Body of pancreas (tissue), 4 donors: ENCODE measurements at regions not wholly inside any gene's neighbourhood (a gene's known extent, or its start where the extent isn't known, plus 50 kb on each side); places are given as distances from the start of the nearest gene placed in this dataset.

Experiments
- CTCF ChIP-seq, 7 experiments: fragments of 450-650 bp in 4 of 7; fragments of 200-600 bp in 3 of 7; sonication (generic) in 3 of 7; IDR thresholded peaks; one replicate each; pipeline ENCODE4 v1.5.1; 2016 to 2019; ENCODE audit warnings: antibody characterized with exemption in 7 of 7
- POLR2A ChIP-seq, 3 donors: fragments of 450-650 bp; IDR thresholded peaks; one replicate each; pipeline ENCODE4 v1.6.1; 2016; ENCODE audit warnings: antibody characterized with exemption in 3 of 3, mild to moderate bottlenecking in 2 of 3

- TF ChIP-seq CTCF (IDR thresholded peaks at IDR 0.05) (no peak), POLR2A (IDR thresholded peaks at IDR 0.05) (no peak)
Observed at GRCh38 chr13:107133950-107134349, 566.0 kb upstream of the ARGLU1 start.
